ENCODE measurements at regions not wholly inside any gene's neighbourhood (a gene's known extent, or its start where the extent isn't known, plus 50 kb on each side); places are given as distances from the start of the nearest gene placed in this dataset.

- Histone ChIP-seq H3K27ac (ENCODE audit: low read length) (no peak overlapping the region), H3K27me3 (ENCODE audit: control insufficient read depth, insufficient read depth, low read length) (no peaks in the 10 kb centered on the region; the same call in 1 of the 2 replicates), H3K9me3 (ENCODE audit: control insufficient read depth, insufficient read depth, low read depth, low read length) (no peaks in the 10 kb centered on the region), H3K4me3 (ENCODE audit: low read depth in 2 of 2, low read length in 2 of 2) (no peak overlapping the region), H3K4me1 (ENCODE audit: control insufficient read depth, insufficient read depth, low read length) (no peaks in the 10 kb centered on the region), H3K36me3 (ENCODE audit: control insufficient read depth, insufficient read depth, low read length) (no peaks in the 10 kb centered on the region)
- intact Hi-C loops (cut with micrococcal nuclease; ENCODE audit: unreplicated experiment) (no loop called here), in situ Hi-C loops (cut with HindIII; ENCODE audit: low pct_unique_long_range_greater_than_20kb, low sequenced_read_pairs) (no loop called here)
- CTCF ChIA-PET = no interaction called here
- no peak for DNase-seq (ENCODE audit: low read depth, low spot score)
- POLR2A ChIA-PET = no interaction called here
- BruUV-seq (replicated peaks) = no TSS peak
- TF ChIP-seq SIN3A (IDR thresholded peaks at IDR 0.05; ENCODE audit: borderline replicate concordance, insufficient read depth, low read depth, low read length) = no peak
- TF ChIP-seq, protein P1, sequence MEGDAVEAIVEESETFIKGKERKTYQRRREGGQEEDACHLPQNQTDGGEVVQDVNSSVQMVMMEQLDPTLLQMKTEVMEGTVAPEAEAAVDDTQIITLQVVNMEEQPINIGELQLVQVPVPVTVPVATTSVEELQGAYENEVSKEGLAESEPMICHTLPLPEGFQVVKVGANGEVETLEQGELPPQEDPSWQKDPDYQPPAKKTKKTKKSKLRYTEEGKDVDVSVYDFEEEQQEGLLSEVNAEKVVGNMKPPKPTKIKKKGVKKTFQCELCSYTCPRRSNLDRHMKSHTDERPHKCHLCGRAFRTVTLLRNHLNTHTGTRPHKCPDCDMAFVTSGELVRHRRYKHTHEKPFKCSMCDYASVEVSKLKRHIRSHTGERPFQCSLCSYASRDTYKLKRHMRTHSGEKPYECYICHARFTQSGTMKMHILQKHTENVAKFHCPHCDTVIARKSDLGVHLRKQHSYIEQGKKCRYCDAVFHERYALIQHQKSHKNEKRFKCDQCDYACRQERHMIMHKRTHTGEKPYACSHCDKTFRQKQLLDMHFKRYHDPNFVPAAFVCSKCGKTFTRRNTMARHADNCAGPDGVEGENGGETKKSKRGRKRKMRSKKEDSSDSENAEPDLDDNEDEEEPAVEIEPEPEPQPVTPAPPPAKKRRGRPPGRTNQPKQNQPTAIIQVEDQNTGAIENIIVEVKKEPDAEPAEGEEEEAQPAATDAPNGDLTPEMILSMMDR (IDR thresholded peaks at IDR 0.05) = no peak
- no peak for TF ChIP-seq TCF7L2 (IDR thresholded peaks at IDR 0.05; ENCODE audit: low read depth, low read length)
- TF ChIP-seq REST (IDR thresholded peaks at IDR 0.05; ENCODE audit: insufficient read depth in 1 of 2, low read depth in 2 of 2, low read length in 1 of 2) = no peak
- no peak for TF ChIP-seq POLR2AphosphoS5 (IDR thresholded peaks at IDR 0.05; ENCODE audit: low read depth, low read length)
- ATAC-seq = no peak
Observed at GRCh38 chr5:173809014-173809413, 79.1 kb upstream of the CPEB4 start.

DNA sequence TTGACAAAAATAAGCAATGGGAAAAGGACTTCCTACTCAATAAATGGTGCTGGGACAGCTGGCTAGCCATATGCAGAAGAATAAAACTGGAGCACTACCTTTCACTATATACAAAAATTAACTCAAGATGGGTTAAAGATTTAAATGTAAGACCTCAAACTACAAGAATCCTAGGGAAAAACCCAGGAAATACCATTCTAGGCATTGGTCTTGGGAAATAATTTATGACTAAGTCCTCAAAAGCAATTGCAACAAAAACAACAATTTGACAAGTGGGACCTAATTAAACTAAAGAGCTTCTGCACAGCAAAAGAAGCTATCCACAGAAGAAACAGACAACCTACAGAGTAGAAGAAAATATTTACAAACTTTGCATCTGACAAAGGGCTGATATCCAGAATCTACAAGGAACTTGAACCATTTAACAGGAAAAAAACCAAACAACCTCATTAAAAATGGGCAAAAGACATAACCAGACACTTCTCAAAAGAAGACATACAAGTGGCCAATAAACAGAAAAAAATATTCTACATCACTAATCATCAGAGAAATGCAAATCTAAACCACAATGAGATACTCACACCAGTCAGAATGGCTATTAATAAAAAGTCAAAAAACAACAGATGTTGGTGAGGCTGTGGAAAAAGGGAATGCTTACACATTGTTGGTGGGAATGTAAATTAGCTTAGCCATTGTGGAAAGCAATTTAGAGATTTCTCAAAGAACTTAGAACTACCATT, 75.2 kb upstream of the CPEB4 start:
- H3K36me3 ChIP-seq (ENCODE audit: control insufficient read depth, insufficient read depth, low read length) = no peaks in the 10 kb centered on the region
- ChIA-PET CTCF (no interaction called here), POLR2A (no interaction called here)
- no peaks in the 10 kb centered on the region for H3K4me1 ChIP-seq (ENCODE audit: control insufficient read depth, insufficient read depth, low read length)
- TF ChIP-seq SIN3A (IDR thresholded peaks at IDR 0.05; ENCODE audit: borderline replicate concordance, insufficient read depth, low read depth, low read length) (no peak), REST (IDR thresholded peaks at IDR 0.05; ENCODE audit: insufficient read depth in 1 of 2, low read depth in 2 of 2, low read length in 1 of 2) (no peak), TCF7L2 (IDR thresholded peaks at IDR 0.05; ENCODE audit: low read depth, low read length) (no peak), POLR2AphosphoS5 (IDR thresholded peaks at IDR 0.05; ENCODE audit: low read depth, low read length) (no peak)
- TF ChIP-seq, protein P1 (IDR thresholded peaks at IDR 0.05) = no peak
- no peak for DNase-seq (ENCODE audit: low read depth, low spot score)
- H3K4me3 ChIP-seq (ENCODE audit: low read depth in 2 of 2, low read length in 2 of 2) = no peak overlapping the region
- ATAC-seq = no peak
- no peaks in the 10 kb centered on the region for H3K9me3 ChIP-seq (ENCODE audit: control insufficient read depth, insufficient read depth, low read depth, low read length)
- H3K27ac ChIP-seq (ENCODE audit: low read length) = no peak overlapping the region
- no TSS peak for BruUV-seq (replicated peaks)
- H3K27me3 ChIP-seq (ENCODE audit: control insufficient read depth, insufficient read depth, low read length) = no peaks in the 10 kb centered on the region
- in situ Hi-C loops (cut with HindIII; ENCODE audit: low pct_unique_long_range_greater_than_20kb, low sequenced_read_pairs) = no loop called here
- intact Hi-C loops (cut with micrococcal nuclease; ENCODE audit: unreplicated experiment) = no loop called here
